Heart left ventricle (tissue), 13 donors: ENCODE measurements at regions not wholly inside any gene's neighbourhood (a gene's known extent, or its start where the extent isn't known, plus 50 kb on each side); places are given as distances from the start of the nearest gene placed in this dataset.

ENCODE experiments used
- POLR2A ChIP-seq, 2 donors: fragments of 450-650 bp; IDR thresholded peaks; one replicate each; pipeline ENCODE4 v1.6.1; 2017; ENCODE audit warnings: antibody characterized with exemption in 2 of 2, mild to moderate bottlenecking in 2 of 2, moderate library complexity in 2 of 2
- TF ChIP-seq, protein P1 (sequence below), 12 donors: fragments of 200-600 bp; sonication (generic) in 4 of 12; IDR thresholded peaks; one replicate each; pipeline versions ENCODE4 v1.5.0 to v1.8.0; 2018 to 2022; ENCODE audit warnings: antibody characterized with exemption in 12 of 12, mild to moderate bottlenecking in 5 of 12
- donor health status: ischemic (EF 13 %, LVEDD 7.1; RV severe dilation, severe dysfunction).
- donor health status: DM: no; HTN: yes; CAD: no.
- donor health status: DM: no; HTN: no; CAD: no.
- donor health status: ischemic (EF 25% LVEDD 6.9; RV normal size, moderate dysfunction).
- donor health status: ischemic (EF 25% LVEDD 5.7; RV mildly dilated, moderate dysfunction).
- donor health status: ischemic (EF 35%, LVEDD 5.7; RV mildly dilated, moderate dysfunction).
- donor health status: nonischemic (EF 11% LVEDD 7.7; RV severe dilation, severe dysfunction).
- donor health status: DM: yes; HTN: yes; CAD: no.
- donor health status: PGD.
- donor health status: ischemic (EF 29% LVEDD 5.4; RV normal size, mild dysfunction).
- donor health status: nonischemic (EF 23%, LVEDD 6.1; RV moderate dilation, normal function).

DNA sequence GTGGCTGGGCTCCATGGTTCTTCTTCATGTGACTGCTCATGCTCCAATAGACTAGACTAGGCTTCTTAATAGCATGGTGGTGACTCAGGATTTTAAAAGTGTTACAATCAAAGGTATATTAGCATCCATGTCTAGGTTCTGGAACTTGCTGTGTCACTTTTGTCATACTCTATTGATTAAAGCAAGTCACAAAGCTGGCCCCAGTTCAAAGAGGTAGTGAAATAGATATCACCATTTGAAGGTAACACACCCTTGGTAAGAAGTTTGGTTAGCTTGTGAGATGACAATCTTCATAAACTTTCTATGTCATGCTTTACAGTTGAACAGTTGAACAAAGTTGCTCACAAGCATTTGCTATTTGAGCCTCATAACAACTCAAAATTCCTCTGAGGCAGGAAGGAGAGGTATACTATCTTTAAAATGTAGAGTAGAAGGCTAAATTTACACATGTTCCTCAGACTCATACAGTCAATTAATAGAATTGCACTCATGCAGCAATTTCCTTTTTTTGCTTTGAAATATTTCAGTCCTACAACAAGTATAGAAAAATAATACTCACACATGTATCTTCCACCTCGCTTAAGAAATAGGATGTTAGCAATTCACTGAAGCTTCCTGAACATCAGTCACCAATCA lies 56.8 kb upstream of the TMEM252 start:
- no peak for TF ChIP-seq POLR2A (IDR thresholded peaks at IDR 0.05)
- TF ChIP-seq, protein P1, sequence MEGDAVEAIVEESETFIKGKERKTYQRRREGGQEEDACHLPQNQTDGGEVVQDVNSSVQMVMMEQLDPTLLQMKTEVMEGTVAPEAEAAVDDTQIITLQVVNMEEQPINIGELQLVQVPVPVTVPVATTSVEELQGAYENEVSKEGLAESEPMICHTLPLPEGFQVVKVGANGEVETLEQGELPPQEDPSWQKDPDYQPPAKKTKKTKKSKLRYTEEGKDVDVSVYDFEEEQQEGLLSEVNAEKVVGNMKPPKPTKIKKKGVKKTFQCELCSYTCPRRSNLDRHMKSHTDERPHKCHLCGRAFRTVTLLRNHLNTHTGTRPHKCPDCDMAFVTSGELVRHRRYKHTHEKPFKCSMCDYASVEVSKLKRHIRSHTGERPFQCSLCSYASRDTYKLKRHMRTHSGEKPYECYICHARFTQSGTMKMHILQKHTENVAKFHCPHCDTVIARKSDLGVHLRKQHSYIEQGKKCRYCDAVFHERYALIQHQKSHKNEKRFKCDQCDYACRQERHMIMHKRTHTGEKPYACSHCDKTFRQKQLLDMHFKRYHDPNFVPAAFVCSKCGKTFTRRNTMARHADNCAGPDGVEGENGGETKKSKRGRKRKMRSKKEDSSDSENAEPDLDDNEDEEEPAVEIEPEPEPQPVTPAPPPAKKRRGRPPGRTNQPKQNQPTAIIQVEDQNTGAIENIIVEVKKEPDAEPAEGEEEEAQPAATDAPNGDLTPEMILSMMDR (IDR thresholded peaks at IDR 0.05), result no peak
